ENCODE measurements at regions not wholly inside any gene's neighbourhood (a gene's known extent, or its start where the extent isn't known, plus 50 kb on each side); places are given as distances from the start of the nearest gene placed in this dataset.

- BruUV-seq (replicated peaks): no TSS peak
- Histone ChIP-seq H4K20me1 (ENCODE audit: insufficient read depth) (no peaks in the 10 kb centered on the region), H3K9ac (ENCODE audit: low read length) (no peak overlapping the region), H3K27me3 (ENCODE audit: insufficient read depth, low read length) (peaks cover 10% of the 10 kb centered on the region; the same call in 1 of the 2 replicates), H3K4me2 (ENCODE audit: low read length) (no peak overlapping the region), H3K9me2 (ENCODE audit: insufficient read depth) (no peaks in the 10 kb centered on the region), H3K9me3 (ENCODE audit: control insufficient read depth in 1 of 2, insufficient read depth in 1 of 2, low read depth in 1 of 2, low read length in 2 of 2) (no peaks in the 10 kb centered on the region), H3K36me3 (ENCODE audit: control insufficient read depth in 1 of 2, insufficient read depth in 2 of 2, low read length in 2 of 2) (no peaks in the 10 kb centered on the region), H3K79me2 (ENCODE audit: insufficient read depth, low read length) (no peaks in the 10 kb centered on the region), H2AFZ (ENCODE audit: low read depth, low read length, poor library complexity, severe bottlenecking) (no peak overlapping the region), H3K27ac (ENCODE audit: low read depth, low read length) (no peak overlapping the region), H3K4me3 (replicated peaks in 1 of 2; ENCODE audit: low read depth in 1 of 2, low read length in 2 of 2) (no peak overlapping the region), H3K4me1 (ENCODE audit: control insufficient read depth in 1 of 2, insufficient read depth in 2 of 2, low read length in 2 of 2) (no peaks in the 10 kb centered on the region)
- CTCF ChIA-PET: no interaction called here
- DNase-seq (ENCODE audit: low read depth, low spot score) (no peak), ATAC-seq (no peak)
- intact Hi-C loops (cut with micrococcal nuclease): no loop called here
- RAD21 ChIA-PET (ENCODE audit: low non-redundant PET in 1 of 2, low total read pairs in 2 of 2, uncharacterized antibody in 2 of 2, unreplicated experiment in 2 of 2): no interaction called here
- POLR2A ChIA-PET: no interaction called here
- TF ChIP-seq FOSL1 (IDR thresholded peaks at IDR 0.05; ENCODE audit: low read depth): no peak
- TF ChIP-seq ZFX (IDR thresholded peaks at IDR 0.05): no peak
- no peak for TF ChIP-seq CTCF (IDR thresholded peaks at IDR 0.05 in 2 of 3, conservative IDR thresholded peaks at IDR 0.05 in 1 of 3; ENCODE audit: borderline replicate concordance in 1 of 3, insufficient read depth in 1 of 3, low read depth in 2 of 3, low read length in 2 of 3)
- no peak for TF ChIP-seq TCF7L2 (IDR thresholded peaks at IDR 0.05; ENCODE audit: borderline replicate concordance, extremely low read depth, insufficient read depth, insufficient read length)
- no peak for TF ChIP-seq CEBPB (IDR thresholded peaks at IDR 0.05; ENCODE audit: low read depth)
- no peak for TF ChIP-seq ELF1 (IDR thresholded peaks at IDR 0.05; ENCODE audit: borderline replicate concordance, low read depth)
- TF ChIP-seq RAD21 (IDR thresholded peaks at IDR 0.05; ENCODE audit: low read depth): no peak
- no peak for TF ChIP-seq JUND (IDR thresholded peaks at IDR 0.05)
- TF ChIP-seq ZNF274 (IDR thresholded peaks at IDR 0.05; ENCODE audit: low read depth, low read length): no peak
- TF ChIP-seq CBX3 (IDR thresholded peaks at IDR 0.05; ENCODE audit: low read depth): no peak
- no peak for TF ChIP-seq POLR2A (IDR thresholded peaks at IDR 0.05; ENCODE audit: borderline replicate concordance, extremely low read depth, insufficient read depth, insufficient read length)
- no peak for TF ChIP-seq SIN3A (IDR thresholded peaks at IDR 0.05; ENCODE audit: low read depth)
These were observed 592.7 kb upstream of the MGMT start for GRCh38 chr10:128874331-128874730.
